GM21576 (cell line): ENCODE measurements at regions not wholly inside any gene's neighbourhood (a gene's known extent, or its start where the extent isn't known, plus 50 kb on each side); places are given as distances from the start of the nearest gene placed in this dataset.
"Not testable (repeated sequence)": the region's sequence is repeated elsewhere in the genome, so short reads cannot be mapped to it uniquely, and the experiment has no call there.

ENCODE experiments used
- ATAC-seq: cut with Tn5 transposase; IDR thresholded peaks from one replicate; pipeline ENCODE4 v1.9.1; 2021; ENCODE audit warnings: mild to moderate bottlenecking, moderate library complexity; ENCODE audit not compliant: unreplicated experiment

GRCh38 chr10:9061871-9062270 is 1007.4 kb downstream of the GATA3 start:
- ATAC-seq: no peak

- no peak for ATAC-seq
These were observed 1011.7 kb downstream of the GATA3 start for GRCh38 chr10:9066152-9066551.

GRCh38 chr10:9068003-9068402 is 1013.5 kb downstream of the GATA3 start:
- ATAC-seq: no peak

- no peak for ATAC-seq
These were observed 1014.6 kb downstream of the GATA3 start for GRCh38 chr10:9069136-9069535.

GRCh38 chr10:9075420-9075819 is 1020.9 kb downstream of the GATA3 start:
- ATAC-seq: no peak

GRCh38 chr10:9076066-9076465 is 1021.6 kb downstream of the GATA3 start:
- ATAC-seq: no peak

GRCh38 chr10:9081253-9081652 is 1026.8 kb downstream of the GATA3 start:
- no peak for ATAC-seq

- ATAC-seq: no peak
These were observed 1027.5 kb downstream of the GATA3 start for GRCh38 chr10:9081961-9082360.

- no peak for ATAC-seq
These were observed 1037.1 kb downstream of the GATA3 start for GRCh38 chr10:9091530-9092093.

GRCh38 chr10:9096288-9096687 is 1041.8 kb downstream of the GATA3 start:
- no peak for ATAC-seq

- no peak for ATAC-seq
These were observed 1042.9 kb downstream of the GATA3 start for GRCh38 chr10:9097206-9097990.

GRCh38 chr10:9097991-9098306 is 1043.5 kb downstream of the GATA3 start:
- ATAC-seq: no peak

GRCh38 chr10:9102026-9102425 is 1047.5 kb downstream of the GATA3 start:
- no peak for ATAC-seq

- no peak for ATAC-seq
These were observed 1048.8 kb downstream of the GATA3 start for GRCh38 chr10:9103301-9103700.

GRCh38 chr10:9111976-9112375 is 1057.5 kb downstream of the GATA3 start:
- ATAC-seq: no peak

GRCh38 chr10:9126728-9127127 is 1072.2 kb downstream of the GATA3 start:
- ATAC-seq: no peak

- ATAC-seq: no peak
These were observed 1082.9 kb downstream of the GATA3 start for GRCh38 chr10:9137368-9137767.

GRCh38 chr10:9138829-9139228 is 1084.3 kb downstream of the GATA3 start:
- ATAC-seq: not testable (repeated sequence)

- ATAC-seq: no peak
These were observed 1085.9 kb downstream of the GATA3 start for GRCh38 chr10:9140373-9140772.

GRCh38 chr10:9147475-9147874 is 1093.0 kb downstream of the GATA3 start:
- ATAC-seq: no peak

GRCh38 chr10:9149134-9149533 is 1094.6 kb downstream of the GATA3 start:
- no peak for ATAC-seq

- not testable (repeated sequence) for ATAC-seq
These were observed 1098.6 kb downstream of the GATA3 start for GRCh38 chr10:9153057-9153456.

GRCh38 chr10:9157656-9158055 is 1103.2 kb downstream of the GATA3 start:
- no peak for ATAC-seq
